ENCODE measurements at regions not wholly inside any gene's neighbourhood (a gene's known extent, or its start where the extent isn't known, plus 50 kb on each side); places are given as distances from the start of the nearest gene placed in this dataset.

- Histone ChIP-seq H3K9ac (peak overlapping the region; percentile 89 to 96 (median 95)), H3K4me2 (peak overlapping the region; percentile 89 to 99 (median 95)), H4K20me1 (peaks cover 20 to 53% (median 42%) of the 10 kb centered on the region in 11 experiments; a peak in 20 of 22 replicates), H3K4me1 (peaks cover 53 to 77% (median 63%) of the 10 kb centered on the region in 10 experiments), H3K4me3 (peak overlapping the region; percentile 88 to 100 (median 96)), H3K9me3 (replicated peaks in 1 of 11) (no peaks in the 10 kb centered on the region), H3K27me3 (no peaks in the 10 kb centered on the region), H3K36me3 (0 out of 22 replicates have a peak, but pooled peaks cover 0 to 5% (median 0%) of the 10 kb centered on the region in 11 experiments), H3K27ac (peak overlapping the region; percentile 74 to 93 (median 90))
- no peak for TF ChIP-seq Cebpa-rat (IDR thresholded peaks at IDR 0.05)
These were observed 80.0 kb downstream of the NDUFS5 start for GRCh38 chr1:39105841-39106765.

GRCh38 chr1:39106801-39107327 is 80.7 kb downstream of the NDUFS5 start:
- no peak for TF ChIP-seq Cebpa-rat (IDR thresholded peaks at IDR 0.05)
- no peaks in the 10 kb centered on the region for H3K27me3 ChIP-seq
- peak overlapping the region; percentile 89 to 99 (median 95) for H3K4me2 ChIP-seq
- H3K27ac ChIP-seq, result peak overlapping the region; percentile 16 to 93 (median 90); a peak in 19 of 22 replicates
- peaks cover 20 to 58% (median 42%) of the 10 kb centered on the region in 11 experiments; a peak in 20 of 22 replicates for H4K20me1 ChIP-seq
- H3K4me1 ChIP-seq, result peaks cover 52 to 74% (median 62%) of the 10 kb centered on the region in 10 experiments
- H3K4me3 ChIP-seq, result peak overlapping the region; percentile 88 to 100 (median 96)
- H3K9ac ChIP-seq, result peak overlapping the region; percentile 89 to 96 (median 95)
- H3K36me3 ChIP-seq, result peaks cover 0 to 5% (median 0%) of the 10 kb centered on the region in 11 experiments; a peak in 1 of 22 replicates
- H3K9me3 ChIP-seq (replicated peaks in 1 of 11), result no peaks in the 10 kb centered on the region

DNA sequence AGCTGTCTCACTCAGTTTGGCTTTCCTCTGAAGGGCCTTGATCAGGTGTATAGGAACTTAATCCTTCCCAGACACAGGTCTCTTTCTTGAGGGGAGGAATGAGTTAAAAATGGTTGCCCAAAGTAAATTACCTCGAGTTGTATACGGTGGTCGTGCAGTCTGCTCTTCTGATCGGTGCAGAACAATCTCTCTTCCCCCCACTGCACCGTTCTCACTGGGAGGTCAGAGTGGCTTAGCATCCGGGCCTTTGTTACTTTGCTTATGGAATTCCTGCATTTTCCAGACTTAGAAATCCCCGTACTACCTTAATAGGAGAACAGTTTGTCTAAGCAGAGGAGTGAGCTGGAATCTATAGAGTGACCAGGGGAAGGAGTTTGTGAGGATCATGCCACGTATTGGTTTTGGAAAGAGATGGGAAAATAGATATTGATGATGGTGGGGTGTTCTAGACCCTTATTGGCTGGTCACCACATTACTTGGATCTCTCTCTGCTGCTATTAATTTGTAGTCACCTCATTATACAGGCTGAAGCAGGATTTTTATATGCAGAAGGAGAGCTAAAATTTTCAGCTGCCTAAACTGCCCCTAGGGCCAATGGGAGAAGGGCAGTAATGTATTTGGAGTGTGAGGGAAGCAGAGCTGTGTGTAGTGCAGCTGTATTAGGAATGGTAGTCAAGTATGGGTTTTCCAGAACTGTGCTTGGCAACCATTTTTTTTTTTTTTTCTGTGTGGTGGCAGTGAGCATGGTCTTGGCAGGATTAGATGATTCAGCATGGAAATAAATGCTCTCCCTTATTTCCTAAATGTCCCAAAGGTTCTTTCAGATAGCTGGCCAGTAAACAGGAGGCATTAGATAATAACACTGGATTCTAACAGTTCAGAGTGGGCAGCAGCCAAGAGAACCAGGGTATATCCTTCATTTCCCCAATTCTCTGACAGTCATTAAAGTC is 81.5 kb downstream of the NDUFS5 start:
- Histone ChIP-seq H3K9me3 (replicated peaks in 1 of 11) (no peaks in the 10 kb centered on the region), H3K36me3 (peaks cover 0 to 10% (median 4%) of the 10 kb centered on the region in 11 experiments; a peak in 9 of 22 replicates), H4K20me1 (peaks cover 20 to 62% (median 46%) of the 10 kb centered on the region in 11 experiments; a peak in 20 of 22 replicates), H3K9ac (peak overlapping the region; percentile 89 to 96 (median 95); a peak in 21 of 22 replicates), H3K27me3 (no peaks in the 10 kb centered on the region), H3K4me2 (peak overlapping the region; percentile 89 to 99 (median 95)), H3K4me3 (peak overlapping the region; percentile 88 to 100 (median 96)), H3K27ac (peak overlapping the region; percentile 4 to 93 (median 89); a peak in 11 of 22 replicates), H3K4me1 (peaks cover 45 to 75% (median 56%) of the 10 kb centered on the region in 10 experiments)
- no peak for TF ChIP-seq Cebpa-rat (IDR thresholded peaks at IDR 0.05)

- peaks cover 26 to 82% (median 57%) of the 10 kb centered on the region in 11 experiments; a peak in 21 of 22 replicates for H4K20me1 ChIP-seq
- no peak for TF ChIP-seq Cebpa-rat (IDR thresholded peaks at IDR 0.05)
These were observed 83.5 kb downstream of the NDUFS5 start for GRCh38 chr1:39109644-39110043.

GRCh38 chr1:39110325-39110851 is 84.2 kb downstream of the NDUFS5 start:
- Histone ChIP-seq H3K4me1 (peaks cover 36 to 84% (median 44%) of the 10 kb centered on the region in 10 experiments), H4K20me1 (peaks cover 33 to 89% (median 64%) of the 10 kb centered on the region in 11 experiments; a peak in 21 of 22 replicates), H3K27me3 (no peaks in the 10 kb centered on the region), H3K27ac (peak overlapping the region in 4 of 11 experiments; percentile 2 to 49 (median 39); a peak in 5 of 22 replicates), H3K36me3 (peaks cover 0 to 23% (median 12%) of the 10 kb centered on the region in 11 experiments; a peak in 13 of 22 replicates), H3K9me3 (replicated peaks in 1 of 11) (no peaks in the 10 kb centered on the region), H3K4me2 (peak overlapping the region in 5 of 11 experiments; percentile 0 to 68 (median 55); a peak in 7 of 22 replicates), H3K9ac (0 out of 22 replicates have a peak overlapping the region, but pooled peaks of 3 of the 11 experiments have one; percentile 7 to 10 (median 8)), H3K4me3 (no peak overlapping the region)
- TF ChIP-seq Cebpa-rat (IDR thresholded peaks at IDR 0.05), result no peak

More at GRCh38 chr1:39109644-39110043, 83.5 kb downstream of the NDUFS5 start:
- no peak overlapping the region for H3K4me3 ChIP-seq
- no peak overlapping the region for H3K9ac ChIP-seq
- peaks cover 31 to 79% (median 40%) of the 10 kb centered on the region in 10 experiments for H3K4me1 ChIP-seq
- no peaks in the 10 kb centered on the region for H3K27me3 ChIP-seq
- H3K4me2 ChIP-seq, result peak overlapping the region in 3 of 11 experiments; percentile 91 to 95 (median 95); a peak in 3 of 22 replicates
- peaks cover 0 to 23% (median 12%) of the 10 kb centered on the region in 11 experiments; a peak in 13 of 22 replicates for H3K36me3 ChIP-seq
- no peak overlapping the region for H3K27ac ChIP-seq
- H3K9me3 ChIP-seq (replicated peaks in 1 of 11), result no peaks in the 10 kb centered on the region

GRCh38 chr1:39110882-39111281 is 84.7 kb downstream of the NDUFS5 start:
- H3K9ac ChIP-seq, result 0 out of 22 replicates have a peak overlapping the region, but pooled peaks of 2 of the 11 experiments have one; percentile 8 to 10
- peaks cover 41 to 89% (median 49%) of the 10 kb centered on the region in 10 experiments for H3K4me1 ChIP-seq
- peaks cover 38 to 94% (median 64%) of the 10 kb centered on the region in 11 experiments; a peak in 21 of 22 replicates for H4K20me1 ChIP-seq
- peak overlapping the region in 3 of 11 experiments; percentile 55 to 68 (median 60); a peak in 6 of 22 replicates for H3K4me2 ChIP-seq
- H3K4me3 ChIP-seq, result no peak overlapping the region
- no peak for TF ChIP-seq Cebpa-rat (IDR thresholded peaks at IDR 0.05)
- H3K36me3 ChIP-seq, result peaks cover 0 to 23% (median 12%) of the 10 kb centered on the region in 11 experiments; a peak in 13 of 22 replicates
- H3K27me3 ChIP-seq, result no peaks in the 10 kb centered on the region
- peak overlapping the region in 2 of 11 experiments; percentile 46 to 49; a peak in 2 of 22 replicates for H3K27ac ChIP-seq
- no peaks in the 10 kb centered on the region for H3K9me3 ChIP-seq (replicated peaks in 1 of 11)

- H3K9ac ChIP-seq, result no peak overlapping the region
- no peak overlapping the region for H3K27ac ChIP-seq
- H3K27me3 ChIP-seq, result no peaks in the 10 kb centered on the region
- H3K9me3 ChIP-seq (replicated peaks in 1 of 11), result no peaks in the 10 kb centered on the region
- no peak overlapping the region for H3K4me3 ChIP-seq
- peak overlapping the region in 2 of 11 experiments; percentile 17 to 23; a peak in 3 of 22 replicates for H3K4me2 ChIP-seq
- TF ChIP-seq Cebpa-rat (IDR thresholded peaks at IDR 0.05), result no peak
- peaks cover 45 to 99% (median 66%) of the 10 kb centered on the region in 11 experiments; a peak in 21 of 22 replicates for H4K20me1 ChIP-seq
- H3K36me3 ChIP-seq, result peaks cover 0 to 26% (median 12%) of the 10 kb centered on the region in 11 experiments; a peak in 14 of 22 replicates
- H3K4me1 ChIP-seq, result peaks cover 24 to 96% (median 47%) of the 10 kb centered on the region in 10 experiments
These were observed 87.1 kb downstream of the NDUFS5 start for GRCh38 chr1:39113109-39113743.
